Chondrocyte (in vitro differentiated cells): ENCODE measurements at regions not wholly inside any gene's neighbourhood (a gene's known extent, or its start where the extent isn't known, plus 50 kb on each side); places are given as distances from the start of the nearest gene placed in this dataset.

Source experiments
- DNase-seq: peaks from one replicate; pipeline ENCODE4 v3.0.0; 2021; ENCODE audit warnings: mixed read lengths, low spot score
- H3K27ac Mint-ChIP-seq: one replicate; pipeline ENCODE4 v1.8.0; 2021; ENCODE audit warnings: mild to moderate bottlenecking, moderate library complexity, mixed read lengths; ENCODE audit not compliant: unreplicated experiment
- H3K27me3 Mint-ChIP-seq: 2 replicates; pipeline ENCODE4 v1.8.0; 2021; ENCODE audit warnings: low read depth, mixed read lengths
- H3K36me3 Mint-ChIP-seq: 2 replicates; pipeline ENCODE4 v1.8.0; 2021; ENCODE audit warnings: low read depth, mixed read lengths
- H3K4me1 Mint-ChIP-seq: 2 replicates; pipeline ENCODE4 v1.8.0; 2021; ENCODE audit warnings: low read depth, mild to moderate bottlenecking, mixed read lengths
- H3K4me3 Mint-ChIP-seq: one replicate; pipeline ENCODE4 v1.8.0; 2021; ENCODE audit warnings: mild to moderate bottlenecking, moderate library complexity, mixed read lengths; ENCODE audit not compliant: unreplicated experiment
- H3K9me3 Mint-ChIP-seq: 2 replicates; pipeline ENCODE4 v1.8.0; 2021; ENCODE audit warnings: low read depth, mixed read lengths
- TF ChIP-seq, protein P1 (sequence below): fragments of 200-600 bp; sonication (generic); IDR thresholded peaks from 2 replicates; pipeline ENCODE4 v1.5.0; 2021; ENCODE audit warnings: antibody characterized with exemption, mild to moderate bottlenecking, moderate library complexity

- Mint-ChIP-seq H3K27me3 (no peaks in the 10 kb centered on the region), H3K4me3 (no peak overlapping the region), H3K27ac (no peak overlapping the region), H3K9me3 (peaks cover 12% of the 10 kb centered on the region), H3K36me3 (peaks cover 5% of the 10 kb centered on the region), H3K4me1 (no peaks in the 10 kb centered on the region)
- DNase-seq, result no peak
- TF ChIP-seq, protein P1, sequence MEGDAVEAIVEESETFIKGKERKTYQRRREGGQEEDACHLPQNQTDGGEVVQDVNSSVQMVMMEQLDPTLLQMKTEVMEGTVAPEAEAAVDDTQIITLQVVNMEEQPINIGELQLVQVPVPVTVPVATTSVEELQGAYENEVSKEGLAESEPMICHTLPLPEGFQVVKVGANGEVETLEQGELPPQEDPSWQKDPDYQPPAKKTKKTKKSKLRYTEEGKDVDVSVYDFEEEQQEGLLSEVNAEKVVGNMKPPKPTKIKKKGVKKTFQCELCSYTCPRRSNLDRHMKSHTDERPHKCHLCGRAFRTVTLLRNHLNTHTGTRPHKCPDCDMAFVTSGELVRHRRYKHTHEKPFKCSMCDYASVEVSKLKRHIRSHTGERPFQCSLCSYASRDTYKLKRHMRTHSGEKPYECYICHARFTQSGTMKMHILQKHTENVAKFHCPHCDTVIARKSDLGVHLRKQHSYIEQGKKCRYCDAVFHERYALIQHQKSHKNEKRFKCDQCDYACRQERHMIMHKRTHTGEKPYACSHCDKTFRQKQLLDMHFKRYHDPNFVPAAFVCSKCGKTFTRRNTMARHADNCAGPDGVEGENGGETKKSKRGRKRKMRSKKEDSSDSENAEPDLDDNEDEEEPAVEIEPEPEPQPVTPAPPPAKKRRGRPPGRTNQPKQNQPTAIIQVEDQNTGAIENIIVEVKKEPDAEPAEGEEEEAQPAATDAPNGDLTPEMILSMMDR, result no peak
These were observed 108.1 kb upstream of the PCDH15 start for GRCh38 chr10:54909165-54909564.

GRCh38 chr10:54908019-54908418 lies 107.0 kb upstream of the PCDH15 start:
- Mint-ChIP-seq H3K27me3 (no peaks in the 10 kb centered on the region), H3K4me1 (no peaks in the 10 kb centered on the region), H3K9me3 (peaks cover 8% of the 10 kb centered on the region), H3K36me3 (peaks cover 5% of the 10 kb centered on the region), H3K4me3 (no peak overlapping the region), H3K27ac (no peak overlapping the region)
- peak; percentile 75 for DNase-seq
- TF ChIP-seq, protein P1, result no peak

- H3K9me3 Mint-ChIP-seq, result no peaks in the 10 kb centered on the region
- TF ChIP-seq, protein P1, result no peak
- no peaks in the 10 kb centered on the region for H3K4me1 Mint-ChIP-seq
- DNase-seq, result no peak
- H3K27me3 Mint-ChIP-seq, result no peaks in the 10 kb centered on the region
- H3K4me3 Mint-ChIP-seq, result no peak overlapping the region
- H3K36me3 Mint-ChIP-seq, result no peaks in the 10 kb centered on the region
- H3K27ac Mint-ChIP-seq, result no peak overlapping the region
These were observed 105.9 kb upstream of the PCDH15 start for GRCh38 chr10:54906940-54907339.

DNA sequence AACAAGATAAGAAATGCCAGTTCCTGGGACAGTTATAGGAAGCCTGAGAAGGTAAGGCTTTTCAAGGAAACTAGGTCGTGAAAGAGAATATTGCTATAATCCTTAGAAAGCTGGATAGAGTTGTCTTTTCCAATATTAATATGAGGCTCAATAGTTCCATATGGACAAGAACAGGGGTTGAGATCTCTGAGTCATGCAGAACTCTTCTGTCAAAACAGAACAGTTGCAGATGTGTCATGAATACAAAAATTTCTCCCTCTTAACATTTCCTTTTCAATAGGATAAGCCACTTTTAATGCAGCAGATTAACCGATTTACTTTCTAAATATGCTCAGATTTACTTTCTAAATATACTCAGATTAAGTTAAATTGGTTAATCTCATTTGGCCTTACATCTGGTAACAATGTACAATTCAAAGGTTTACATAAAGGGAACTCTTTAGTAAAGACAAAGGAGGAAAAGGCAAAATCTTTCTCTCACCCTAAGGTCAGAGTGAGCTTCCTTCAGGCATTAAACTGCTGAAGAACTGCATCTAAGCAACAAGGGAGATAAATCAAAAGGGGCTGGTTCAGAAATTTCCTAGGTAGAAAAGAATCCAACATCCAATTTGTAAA lies 104.7 kb upstream of the PCDH15 start:
- H3K4me3 Mint-ChIP-seq, result no peak overlapping the region
- TF ChIP-seq, protein P1, result no peak
- no peak for DNase-seq
- H3K9me3 Mint-ChIP-seq, result no peaks in the 10 kb centered on the region
- H3K27ac Mint-ChIP-seq, result no peak overlapping the region
- no peaks in the 10 kb centered on the region for H3K4me1 Mint-ChIP-seq
- no peaks in the 10 kb centered on the region for H3K36me3 Mint-ChIP-seq
- no peaks in the 10 kb centered on the region for H3K27me3 Mint-ChIP-seq

- Mint-ChIP-seq H3K4me1 (no peaks in the 10 kb centered on the region), H3K27me3 (no peaks in the 10 kb centered on the region), H3K9me3 (no peaks in the 10 kb centered on the region), H3K4me3 (no peak overlapping the region), H3K27ac (no peak overlapping the region), H3K36me3 (no peaks in the 10 kb centered on the region)
- TF ChIP-seq, protein P1, result no peak
- DNase-seq, result no peak
These were observed 103.8 kb upstream of the PCDH15 start for GRCh38 chr10:54904833-54905232.
